ENCODE measurements at regions not wholly inside any gene's neighbourhood (a gene's known extent, or its start where the extent isn't known, plus 50 kb on each side); places are given as distances from the start of the nearest gene placed in this dataset.
A peak's percentile ranks its signal among the peaks of the same experiment; 100 is the strongest.

DNA sequence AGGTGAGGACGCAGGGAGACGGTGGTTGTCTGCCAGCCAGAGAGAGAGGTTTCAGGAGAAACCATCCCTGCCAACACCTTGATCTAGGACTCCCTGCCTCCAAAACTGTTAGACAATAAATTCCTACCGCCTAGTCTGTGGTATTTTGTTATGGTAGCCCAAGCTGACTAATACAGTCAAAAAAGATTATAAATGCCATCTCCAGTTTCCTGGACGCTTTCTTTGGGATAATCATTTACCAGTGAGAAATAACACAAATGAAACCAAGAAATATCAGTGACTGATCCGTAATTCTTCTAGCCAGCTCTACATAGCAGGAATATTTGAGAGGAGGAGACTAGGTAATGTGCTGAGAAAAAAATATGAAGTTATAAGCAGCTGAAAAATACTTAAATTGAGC is 707.8 kb upstream of the LMCD1 start:
- no peak for DNase-seq

DNA sequence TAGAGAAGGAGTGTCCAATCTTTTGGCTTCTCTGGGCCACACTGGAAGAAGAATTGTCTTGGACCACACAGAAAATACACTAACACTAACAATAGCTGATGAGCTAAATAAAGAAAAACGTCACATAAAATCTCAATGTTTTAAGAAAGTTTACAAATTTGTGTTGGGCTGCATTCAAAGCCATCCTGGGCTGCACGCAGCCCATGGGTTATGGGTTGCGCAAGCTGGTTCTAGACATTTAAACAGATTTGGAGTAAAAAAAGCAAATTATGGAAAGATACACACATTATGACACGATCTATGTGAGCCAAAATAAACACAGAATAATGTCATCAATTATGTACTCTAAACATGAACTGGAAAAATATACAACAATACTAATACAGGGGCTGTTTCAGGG is 703.3 kb upstream of the LMCD1 start:
- DNase-seq, result no peak

DNA sequence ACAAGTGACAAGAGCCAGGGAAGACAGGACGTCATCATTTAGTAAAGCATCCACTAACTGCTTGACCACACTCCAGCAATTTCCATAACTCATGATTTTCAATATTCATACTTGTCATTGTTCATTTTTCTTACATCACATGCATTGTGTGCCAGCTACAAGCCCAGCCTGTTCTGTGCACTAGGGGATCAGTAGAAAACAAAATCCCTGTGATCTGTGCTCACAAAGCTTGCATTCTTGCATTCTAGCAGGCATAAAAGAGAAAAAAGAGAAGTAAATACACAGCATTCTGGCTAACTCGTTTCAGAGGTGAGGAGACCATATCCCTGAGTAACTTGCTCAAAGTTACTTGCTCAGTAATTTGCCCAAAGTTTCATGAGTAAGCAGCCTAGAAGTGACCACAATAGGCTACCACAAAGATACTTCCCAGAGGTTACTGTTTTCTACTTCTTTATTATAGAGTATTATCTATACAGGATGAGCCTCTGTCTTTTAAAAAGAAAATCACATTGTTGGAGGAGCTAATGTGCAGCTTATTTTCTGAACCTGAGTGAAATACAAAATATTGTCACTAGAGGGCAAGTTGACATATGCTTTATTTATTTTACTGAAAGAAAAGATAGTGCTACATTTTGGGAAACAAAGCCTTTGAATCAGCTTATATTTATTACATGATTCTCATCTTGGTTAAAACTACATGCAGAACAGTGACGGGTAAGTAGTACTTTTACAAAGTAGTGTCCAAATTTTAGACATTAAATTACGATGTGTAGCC is 701.4 kb upstream of the LMCD1 start:
- DNase-seq, result peak; percentile 11

DNA sequence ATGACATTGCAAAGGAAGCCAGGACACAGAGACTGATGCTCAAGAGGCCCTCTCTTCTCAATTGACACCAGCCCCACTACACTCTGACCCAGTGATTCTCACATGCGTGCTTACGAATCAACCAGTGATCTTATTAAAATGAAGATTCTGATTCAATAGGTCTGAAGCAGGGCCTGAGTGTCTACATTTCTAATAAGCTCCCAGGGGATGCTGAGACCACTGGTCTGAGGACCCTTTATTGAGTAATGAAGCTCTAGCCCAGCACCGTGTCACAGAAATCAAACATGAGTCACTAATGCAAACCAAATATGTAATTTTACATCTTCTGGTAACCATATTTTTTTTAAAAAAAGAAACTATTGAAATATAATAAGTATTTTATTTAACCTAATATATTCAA is 689.1 kb upstream of the LMCD1 start:
- no peak for DNase-seq

DNA sequence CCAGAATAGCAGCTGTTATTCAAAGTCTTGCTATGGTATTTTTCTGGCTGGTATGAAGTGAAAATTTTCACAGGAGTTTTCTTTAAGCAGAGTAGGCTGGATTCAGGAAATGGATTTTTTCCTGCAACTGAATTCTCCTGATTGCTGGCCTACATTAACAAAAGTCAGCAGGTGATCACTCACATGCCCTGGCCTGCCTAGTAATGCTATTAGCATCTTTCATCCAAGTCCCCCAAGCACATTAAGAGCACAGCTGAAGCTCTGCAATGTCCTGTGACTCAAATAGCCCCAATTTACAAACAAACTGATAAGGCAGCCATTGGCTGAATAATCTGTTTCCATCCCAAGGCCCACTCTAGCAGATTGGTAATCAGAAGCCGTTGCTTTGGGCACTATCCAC is 688.3 kb upstream of the LMCD1 start:
- DNase-seq, result no peak

DNA sequence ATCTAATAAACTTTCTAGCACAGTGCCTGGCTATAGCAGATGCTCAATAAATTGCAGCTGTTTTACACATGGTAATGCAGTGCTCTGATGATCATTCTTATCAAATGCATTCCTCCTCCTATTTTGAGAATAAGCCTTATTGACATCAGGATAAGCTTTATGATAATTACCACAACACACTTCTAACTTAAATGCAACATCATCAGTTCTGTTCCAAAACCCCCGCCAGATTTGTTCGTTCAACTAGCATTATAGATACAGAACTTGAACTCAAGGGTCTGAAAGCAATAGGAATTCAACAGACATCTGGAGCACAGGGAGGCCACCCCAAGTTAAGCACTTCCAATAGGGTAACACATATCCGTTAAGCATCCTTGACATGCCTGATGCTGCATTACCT is 684.4 kb upstream of the LMCD1 start:
- DNase-seq, result no peak

DNA sequence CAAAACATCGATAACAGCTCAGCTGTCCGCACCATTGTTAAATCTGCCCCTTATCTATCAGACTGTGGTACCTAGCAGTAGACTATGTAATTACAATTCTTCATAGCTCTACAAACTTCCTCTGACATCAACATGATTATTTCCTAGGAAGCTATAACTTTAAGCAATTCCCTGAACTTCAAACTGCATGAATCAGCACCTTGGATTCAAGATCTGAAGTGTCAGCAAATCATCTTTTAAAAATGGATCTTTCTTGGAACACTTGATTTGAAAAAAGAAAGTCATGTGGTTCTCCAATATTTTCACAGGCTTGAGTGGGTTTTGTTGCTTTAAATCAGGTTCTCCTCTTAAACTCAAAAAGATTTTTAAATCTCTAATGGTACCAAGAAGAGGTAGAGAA is 680.7 kb upstream of the LMCD1 start:
- no peak for DNase-seq

DNA sequence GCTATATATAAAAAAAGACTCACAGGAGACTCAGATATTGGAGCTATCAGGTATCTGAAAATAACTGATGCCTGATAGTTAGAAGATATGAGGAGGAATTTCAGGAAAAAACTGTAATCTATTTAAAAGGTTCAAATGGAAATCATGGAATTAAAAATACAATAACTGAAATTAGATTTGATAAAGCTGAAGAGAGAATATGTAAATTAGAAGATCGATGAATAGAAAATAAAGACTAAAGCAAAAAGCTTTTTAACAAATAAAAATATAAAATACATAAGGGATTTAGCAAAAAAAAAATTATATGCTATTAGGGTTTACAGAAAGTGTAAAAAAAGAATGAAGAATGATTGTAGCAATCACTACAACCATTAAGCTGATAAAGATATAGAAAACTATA is 679.8 kb upstream of the LMCD1 start:
- DNase-seq, result no peak

DNA sequence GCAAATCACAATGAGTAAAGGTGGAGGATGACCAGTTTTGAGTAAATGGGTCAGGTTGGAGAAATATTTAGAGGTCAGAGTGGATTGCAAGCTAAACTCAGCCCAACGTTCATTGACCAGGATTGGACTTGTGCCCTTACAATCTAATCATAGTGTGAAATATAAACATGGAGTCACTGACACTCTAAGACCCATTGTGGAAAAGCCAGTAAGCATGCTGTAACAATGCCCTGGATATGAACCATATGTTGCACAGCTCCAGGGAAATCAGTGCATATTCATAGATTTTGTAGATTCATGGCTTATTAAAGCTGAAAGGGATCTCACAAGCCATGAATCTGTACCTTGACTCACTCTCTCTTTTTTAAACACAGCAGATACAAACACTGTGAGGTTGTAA is 660.2 kb upstream of the LMCD1 start:
- no peak for DNase-seq

DNA sequence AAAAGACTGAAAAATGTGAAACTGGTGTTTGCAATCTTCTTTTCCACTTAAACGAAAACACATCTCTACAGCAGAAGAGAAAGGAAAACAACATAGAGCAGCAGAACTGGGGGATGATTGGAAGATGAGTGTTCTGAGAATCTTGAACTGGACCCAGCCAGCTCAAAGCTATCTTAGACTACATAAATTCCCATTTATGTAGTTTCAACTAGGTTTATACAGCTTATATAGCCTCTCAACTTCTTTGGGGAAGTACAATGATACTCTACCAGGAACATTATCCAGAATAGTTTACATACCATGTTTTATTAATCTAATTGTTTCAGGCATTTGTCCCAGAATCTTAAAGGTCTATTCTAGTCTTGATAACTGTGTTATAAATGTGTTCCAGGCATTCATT is 658.2 kb upstream of the LMCD1 start:
- DNase-seq, result no peak

DNA sequence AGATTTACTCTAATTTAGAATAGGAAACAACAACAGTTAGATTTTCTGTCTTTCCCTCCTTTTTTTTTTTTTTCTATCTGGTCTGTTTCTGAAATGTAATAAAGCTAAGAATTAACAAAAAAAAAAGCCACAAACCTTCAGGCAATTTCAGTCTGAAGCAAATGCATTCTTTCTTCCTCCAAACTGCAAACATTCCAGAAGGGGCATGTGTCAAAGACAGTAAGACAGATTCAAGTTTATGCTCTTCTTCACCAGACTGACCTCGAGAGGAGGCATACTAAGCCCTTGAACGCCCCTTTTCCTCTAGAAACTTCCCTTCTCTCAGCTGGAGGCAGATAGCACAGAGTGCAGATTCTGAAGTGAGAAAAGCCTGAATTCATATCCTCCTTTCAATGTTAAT is 654.6 kb upstream of the LMCD1 start:
- DNase-seq, result no peak

DNA sequence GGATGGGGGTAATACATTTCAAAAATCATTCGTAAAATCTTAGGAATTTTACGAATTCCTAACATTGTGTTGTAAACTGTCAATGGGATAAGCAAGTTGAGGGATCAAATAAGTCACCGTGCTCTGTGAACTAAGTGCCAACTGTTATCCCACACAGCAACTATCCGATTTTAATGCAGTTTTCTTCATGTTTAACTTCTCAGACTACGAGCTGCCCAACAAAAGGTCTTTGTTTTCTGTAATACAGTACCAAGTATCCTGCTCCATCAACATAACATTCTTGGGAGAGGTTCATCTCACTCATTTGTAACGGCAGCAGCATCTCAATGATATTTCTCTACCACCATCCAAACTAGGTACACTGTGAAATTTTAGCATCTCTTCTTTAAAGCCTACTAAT is 654.1 kb upstream of the LMCD1 start:
- DNase-seq, result no peak

DNA sequence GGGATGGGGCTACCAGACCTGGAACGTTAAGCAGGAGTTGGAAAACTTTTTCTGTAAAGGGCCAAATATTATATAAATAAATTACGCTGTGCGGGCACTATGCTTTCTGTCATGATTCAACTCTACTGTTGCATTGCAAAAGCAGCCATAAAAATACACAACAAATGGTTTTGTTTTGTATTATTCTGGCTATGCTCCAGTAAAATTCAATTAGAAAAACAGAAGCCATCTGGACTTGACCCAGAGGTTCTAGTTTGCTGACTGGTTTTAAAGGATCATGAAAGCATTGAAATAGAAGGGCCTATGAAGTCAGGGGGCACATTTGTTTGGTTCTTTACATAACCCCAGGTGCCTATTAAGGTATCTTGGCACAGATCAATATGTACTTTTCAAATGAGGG is 647.4 kb upstream of the LMCD1 start:
- no peak for DNase-seq

DNA sequence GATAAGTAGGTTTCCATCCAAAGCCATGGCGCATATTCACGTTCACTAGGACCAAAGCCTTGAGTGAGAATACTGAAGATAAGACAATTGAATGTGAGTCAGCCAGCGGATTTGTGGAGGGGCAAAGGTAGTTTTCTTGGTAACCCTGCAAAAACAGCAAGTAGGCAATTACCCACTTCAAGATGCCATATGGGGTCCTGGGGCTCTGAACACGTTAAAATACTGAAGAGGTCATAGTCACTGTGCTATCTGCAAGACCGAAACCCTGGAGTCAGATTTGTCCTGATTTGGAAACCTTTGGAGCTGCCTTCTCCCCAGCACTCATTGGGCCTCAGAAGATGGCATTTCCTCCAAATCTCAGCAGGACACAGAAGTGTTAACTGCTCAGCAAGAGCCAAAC is 646.9 kb upstream of the LMCD1 start:
- no peak for DNase-seq

DNA sequence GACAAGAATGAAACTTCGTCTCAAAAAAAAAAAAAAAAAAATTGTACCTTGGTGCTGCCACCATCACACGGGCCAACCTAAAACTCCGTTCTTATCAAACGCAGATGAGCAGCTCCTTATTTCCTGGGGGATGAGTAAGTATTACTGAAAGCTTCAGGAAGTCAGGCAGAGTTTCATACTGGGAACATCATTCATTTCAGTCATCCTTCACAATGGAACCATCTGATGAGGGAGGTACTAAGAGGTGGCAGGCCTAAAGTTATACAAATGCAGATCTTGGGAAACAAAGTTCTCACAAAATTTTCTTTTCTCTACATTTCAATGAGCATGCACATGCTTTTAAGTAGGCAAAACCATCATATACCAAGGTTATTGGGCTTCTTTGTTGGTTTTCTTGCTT is 636.0 kb upstream of the LMCD1 start:
- no peak for DNase-seq

DNA sequence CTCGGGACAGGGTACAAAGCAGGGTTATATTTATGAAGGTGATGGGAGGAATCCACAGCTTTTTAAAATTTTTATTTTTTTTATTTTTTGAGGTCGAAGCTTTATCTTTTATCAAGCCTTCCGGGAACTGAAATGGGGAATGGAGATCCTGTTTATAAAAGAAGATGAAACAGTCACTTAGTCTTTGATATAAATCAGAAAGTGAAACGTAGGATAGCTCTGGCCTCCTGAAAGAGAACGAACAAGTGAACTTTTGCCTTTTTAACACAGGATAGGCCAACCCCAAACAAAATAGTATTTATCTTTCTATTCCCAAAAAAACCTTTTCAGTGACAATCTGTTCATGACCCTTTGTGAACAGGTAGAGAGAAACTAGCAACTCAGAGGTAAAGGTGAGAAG is 634.0 kb upstream of the LMCD1 start:
- no peak for DNase-seq

DNA sequence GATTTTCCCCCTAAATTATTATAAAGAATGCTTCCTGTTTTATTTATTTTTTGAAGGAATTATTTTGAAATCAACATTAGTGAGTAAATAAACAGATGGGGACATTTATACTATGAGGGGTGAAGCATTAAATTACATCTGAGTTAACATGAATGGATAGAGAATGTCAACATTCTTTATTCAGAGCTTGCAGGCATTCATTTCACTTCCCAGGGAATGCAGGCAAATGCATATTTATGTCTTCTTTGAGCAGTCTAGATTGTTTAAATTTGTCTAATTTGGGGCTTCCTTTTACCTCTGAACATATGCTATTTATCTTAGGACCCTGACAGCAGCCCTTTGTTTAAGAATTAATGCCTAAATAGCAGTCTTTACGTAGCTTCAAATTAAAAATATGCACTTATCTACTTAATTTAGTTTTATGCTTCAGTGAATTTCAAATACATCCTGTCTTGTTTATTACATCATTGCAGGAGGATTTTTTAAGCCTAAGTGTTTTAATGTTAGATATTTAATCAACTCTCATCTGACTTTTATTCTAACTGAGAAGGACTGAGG is 630.5 kb upstream of the LMCD1 start:
- no peak for DNase-seq

DNA sequence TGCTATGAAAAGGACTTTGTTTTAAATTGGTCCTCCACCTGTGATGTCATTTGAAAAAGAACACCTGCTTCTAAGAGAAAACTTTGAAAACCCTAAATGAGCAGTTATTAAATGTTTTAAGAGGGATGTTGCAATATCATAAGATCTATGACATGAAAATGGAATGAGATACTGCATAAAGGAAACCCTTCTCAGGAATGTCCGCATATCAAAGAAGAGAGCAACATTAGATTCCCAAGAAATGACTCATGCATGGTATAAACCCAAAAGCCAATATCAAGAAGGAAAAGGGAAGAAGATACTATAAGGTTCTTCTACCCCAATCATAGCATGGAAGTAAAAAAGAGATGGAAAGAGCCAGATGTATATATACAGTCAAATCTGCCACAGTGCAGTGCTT is 627.5 kb upstream of the LMCD1 start:
- no peak for DNase-seq

DNA sequence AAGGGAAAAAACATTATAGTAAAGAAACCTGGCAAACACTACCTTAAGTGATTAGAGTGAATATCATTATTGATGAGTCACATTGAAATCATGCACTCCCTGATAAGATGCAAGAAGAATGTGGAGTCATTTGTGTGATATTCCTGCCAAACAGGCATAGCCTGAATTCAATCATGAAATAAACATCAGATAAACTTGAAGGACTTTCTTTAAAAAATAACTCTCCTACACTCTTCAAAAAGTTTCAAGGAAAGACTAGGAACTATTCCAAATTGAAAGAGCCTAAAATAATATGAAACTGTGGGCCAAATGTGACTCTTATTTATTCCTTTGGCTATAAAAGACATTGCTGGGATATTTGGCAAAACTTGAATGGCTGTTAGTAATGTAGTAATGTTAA is 625.7 kb upstream of the LMCD1 start:
- no peak for DNase-seq

DNA sequence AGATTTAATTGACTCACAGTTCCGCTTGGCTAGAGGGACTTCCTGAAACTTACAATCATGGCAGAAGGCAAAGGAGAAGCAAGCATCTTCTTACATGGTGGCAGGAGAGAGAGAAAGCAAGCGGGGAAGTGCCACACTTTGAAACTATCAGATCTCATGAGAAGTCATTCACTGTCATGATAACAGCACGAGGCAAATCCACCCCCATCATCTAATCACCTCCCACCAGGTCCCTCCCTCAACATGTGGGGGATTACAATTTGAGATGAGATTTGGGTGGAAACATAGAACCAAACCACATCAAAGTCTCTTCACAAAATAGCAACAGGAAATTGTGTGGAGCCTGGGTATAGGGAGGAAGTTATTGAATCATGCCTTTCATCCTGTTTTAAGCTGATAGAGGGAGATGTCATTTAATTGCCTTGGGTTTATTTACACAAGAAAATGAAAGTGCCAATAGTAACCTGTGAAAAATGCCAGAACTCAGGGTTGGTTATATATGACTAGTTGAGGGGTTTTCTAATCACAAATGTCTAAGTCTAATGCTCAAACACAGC is 624.8 kb upstream of the LMCD1 start:
- DNase-seq, result peak; percentile 67

DNA sequence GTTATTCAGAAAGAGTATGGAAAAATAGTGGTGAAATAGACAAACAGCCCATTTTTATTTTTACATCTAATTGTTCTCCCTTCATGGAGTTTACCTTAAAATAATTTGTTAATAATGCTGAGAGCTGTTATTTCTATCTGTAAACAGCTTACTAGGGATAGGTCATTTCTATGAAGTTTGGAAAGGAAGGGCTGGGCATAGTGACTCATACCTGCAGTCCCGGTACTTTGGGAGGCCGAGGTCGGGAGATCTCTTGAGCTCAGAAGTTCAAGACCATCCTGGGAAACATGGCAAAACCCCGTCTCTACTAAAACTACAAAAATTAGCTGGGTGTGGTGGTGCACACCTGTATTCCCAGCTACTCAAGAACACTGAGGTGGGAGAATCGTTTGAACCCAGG is 624.3 kb upstream of the LMCD1 start:
- DNase-seq, result no peak

DNA sequence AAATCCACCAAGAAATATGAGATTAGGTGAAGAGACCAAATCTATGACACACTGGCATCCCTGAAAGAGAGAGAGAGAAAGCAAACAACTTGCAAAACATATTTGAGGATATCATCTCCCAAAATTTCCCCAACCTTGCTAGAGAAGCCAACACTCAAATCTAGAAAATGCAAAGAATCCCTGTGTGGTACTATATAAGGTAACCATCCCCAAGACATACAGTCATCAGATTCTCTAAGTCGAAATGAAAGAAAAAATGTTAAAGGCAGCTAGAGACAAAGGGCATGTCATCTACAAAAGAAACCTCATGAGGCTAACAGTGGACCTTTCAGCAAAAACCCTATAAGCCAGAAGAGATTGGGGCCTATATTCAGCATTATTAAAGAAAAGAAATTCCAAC is 622.1 kb upstream of the LMCD1 start:
- no peak for DNase-seq

DNA sequence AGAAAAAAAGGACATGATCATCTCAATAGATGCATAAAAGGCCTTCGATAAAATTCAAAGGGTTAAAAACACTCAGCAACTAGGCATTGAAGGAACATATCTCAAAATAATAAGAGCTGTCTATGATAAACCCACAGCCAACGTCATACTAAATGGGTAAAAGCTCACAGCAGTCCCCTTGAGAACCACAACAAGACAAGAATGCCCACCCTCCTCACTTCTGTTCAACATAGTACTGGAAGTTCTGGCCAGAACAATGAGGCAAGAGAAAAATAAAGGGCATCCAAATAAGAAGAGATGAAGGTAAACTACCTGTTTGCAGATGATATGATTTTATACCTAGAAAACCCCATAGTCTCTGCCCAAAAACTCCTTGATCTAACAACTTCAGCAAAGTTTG is 619.7 kb upstream of the LMCD1 start:
- no peak for DNase-seq

DNA sequence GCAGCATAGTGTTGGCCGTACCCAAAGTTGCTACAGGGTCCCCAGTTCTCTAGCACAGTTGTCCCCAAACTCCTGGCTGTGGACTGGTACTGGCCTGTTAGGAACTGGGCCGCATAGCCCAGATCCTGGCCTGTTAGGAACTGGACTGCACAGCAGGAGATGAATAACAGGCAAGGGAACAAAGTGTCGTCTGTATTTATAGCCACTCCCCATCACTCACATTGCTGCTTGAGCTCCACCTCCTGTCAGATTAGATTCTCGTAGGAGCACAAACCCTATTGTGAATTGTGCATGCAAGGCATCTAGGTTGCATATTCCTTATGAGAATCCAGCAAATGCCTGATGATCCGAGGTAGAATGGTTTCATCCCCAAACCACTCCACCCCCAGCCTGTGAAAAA is 604.0 kb upstream of the LMCD1 start:
- DNase-seq, result no peak

DNA sequence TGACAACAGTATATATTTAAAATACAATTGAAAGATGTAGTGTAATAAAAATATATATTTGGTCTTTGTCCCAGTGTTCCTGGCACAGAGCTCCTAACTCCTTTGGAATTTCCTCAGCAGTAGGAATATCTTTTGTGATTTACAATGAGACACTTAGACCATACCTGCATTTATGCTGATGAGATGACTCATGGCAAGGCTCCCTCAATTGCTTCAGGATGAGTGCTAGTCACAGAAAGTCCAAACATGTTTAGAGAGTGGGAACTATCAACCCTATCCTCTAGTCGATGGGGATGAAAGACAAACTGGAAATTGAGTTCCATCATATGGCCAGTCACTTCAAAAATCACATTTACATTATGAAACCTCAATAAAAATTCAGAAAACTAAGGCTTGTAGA is 588.3 kb upstream of the LMCD1 start:
- no peak for DNase-seq

All from CD4-positive, alpha-beta T cell treated with Interleukin-21 for 1 hour (primary cell).